K562 (cell line): ENCODE measurements at regions not wholly inside any gene's neighbourhood (a gene's known extent, or its start where the extent isn't known, plus 50 kb on each side); places are given as distances from the start of the nearest gene placed in this dataset.

Experiments
- ATAC-seq: fragments of 200-7000 bp; cut with Tn5 transposase; 3 replicates; pipeline ENCODE4 v1.9.1; 2020; ENCODE audit warnings: moderate library complexity
- BruUV-seq: library from RNA; stranded (reverse); fragments of 400-500 nt; replicated peaks from 2 replicates; lab custom pipeline; 2021; lab: Mats Ljungman, UMichigan
- CTCF ChIA-PET: fragments of 300-600 bp; formaldehyde crosslinking; extraction: SDS; loops from one replicate; lab custom pipeline; 2021; ENCODE audit warnings: low intra/inter-chr PET ratio; lab: Yijun Ruan, JAX
- POLR2A ChIA-PET: fragments of 300-600, 350-650 bp; sonication (Branson Sonifier 250); formaldehyde crosslinking; extraction: SDS; loops from one replicate; lab custom pipeline; 2021; ENCODE audit warnings: antibody characterized with exemption, inconsistent platforms; lab: Yijun Ruan, JAX
- DNase-seq, 4 experiments: peaks; one replicate each; pipeline versions ENCODE4 v3.0.0 to v3.0.0-alpha.2; 2011 to 2018; ENCODE audit warnings: low spot score in 3 of 4, mixed read lengths in 3 of 4; ENCODE audit errors: extremely low read depth in 1 of 4
- FAIRE-seq: peaks from 2 replicates; lab custom pipeline; 2011; peaks lifted over from hg19 to GRCh38; lab: Jason Lieb, UNC
- H2AFZ ChIP-seq: 2 replicates; pipeline ENCODE4 v1.6.0; 2011; ENCODE audit warnings: low read depth, low read length, control low read depth, inconsistent platforms
- H3K27ac ChIP-seq: fragments of 200-600 bp; 3 replicates; pipeline ENCODE4 v1.8.0; 2011; ENCODE audit warnings: low read depth, mild to moderate bottlenecking, control low read depth, inconsistent platforms, low read length, moderate library complexity, mixed read lengths; ENCODE audit errors: extremely low read depth
- H3K27me3 ChIP-seq, 2 experiments: fragments of 300-600 bp in 1 of 2; 2 replicates in 1 of 2; 3 replicates in 1 of 2; pipeline versions ENCODE4 v1.6.0 to v1.8.0; 2011; ENCODE audit warnings: inconsistent platforms in 2 of 2, low read length in 2 of 2, mild to moderate bottlenecking in 1 of 2, mixed read lengths in 1 of 2, moderate library complexity in 1 of 2; ENCODE audit not compliant: control insufficient read depth in 2 of 2, insufficient read depth in 2 of 2
- H3K36me3 ChIP-seq: fragments of 300-600 bp; 3 replicates; pipeline ENCODE4 v1.8.0; 2011; ENCODE audit warnings: mild to moderate bottlenecking, low read length, inconsistent platforms; ENCODE audit not compliant: control insufficient read depth, insufficient read depth
- H3K4me1 ChIP-seq, 2 experiments: fragments of 200-600 bp in 1 of 2; replicated peaks in 1 of 2; 2 replicates in 1 of 2; 3 replicates in 1 of 2; pipeline versions ENCODE4 v1.5.1 to v1.8.0; 2011; ENCODE audit warnings: inconsistent platforms in 2 of 2, low read length in 2 of 2, mild to moderate bottlenecking in 1 of 2, mixed read lengths in 1 of 2, moderate library complexity in 1 of 2; ENCODE audit not compliant: control insufficient read depth in 2 of 2, insufficient read depth in 2 of 2
- H3K4me2 ChIP-seq: 2 replicates; pipeline ENCODE4 v1.6.1; 2011; ENCODE audit warnings: low read length, control low read depth, inconsistent platforms, mixed read lengths; ENCODE audit not compliant: insufficient read depth
- H3K4me3 ChIP-seq: fragments of 200-600 bp; sonication (generic), shearing (Covaris generic); 2 replicates; pipeline ENCODE4 v1.5.1; 2016; ENCODE audit warnings: control low read depth, inconsistent platforms
- H3K79me2 ChIP-seq: fragments of 200-600 bp; 3 replicates; pipeline ENCODE4 v1.8.0; 2011; ENCODE audit warnings: low read length, inconsistent platforms; ENCODE audit not compliant: control insufficient read depth, insufficient read depth
- H3K9ac ChIP-seq, 2 experiments: 2 replicates each; pipeline versions ENCODE4 v1.6.0 to v1.6.1; 2011; ENCODE audit warnings: low read depth in 2 of 2, low read length in 2 of 2, control low read depth in 1 of 2, inconsistent platforms in 1 of 2, mild to moderate bottlenecking in 1 of 2, mixed read lengths in 1 of 2; ENCODE audit not compliant: insufficient read depth in 1 of 2
- H3K9me1 ChIP-seq: one replicate; pipeline ENCODE4 v1.6.0; 2011; ENCODE audit warnings: inconsistent platforms, mild to moderate bottlenecking, low read length, moderate library complexity; ENCODE audit not compliant: control insufficient read depth, insufficient read depth
- H3K9me3 ChIP-seq: replicated peaks from 2 replicates; pipeline ENCODE4 v1.5.1; 2011; ENCODE audit warnings: low read depth, low read length, inconsistent platforms; ENCODE audit not compliant: control insufficient read depth, insufficient read depth
- H4K20me1 ChIP-seq: replicated peaks from 2 replicates; pipeline ENCODE4 v1.6.1; 2011; ENCODE audit warnings: low read length, inconsistent platforms, mixed read lengths; ENCODE audit not compliant: control insufficient read depth, insufficient read depth
- BRD4 ChIP-seq: fragments of 200-600 bp; sonication (generic); IDR thresholded peaks from 2 replicates; pipeline ENCODE4 v1.6.1; 2017; ENCODE audit warnings: inconsistent platforms
- CREM ChIP-seq: IDR thresholded peaks from 2 replicates; pipeline ENCODE4 v1.6.1; 2014; ENCODE audit warnings: antibody characterized with exemption, low read depth
- ERF ChIP-seq: fragments of 450-650 bp; formaldehyde crosslinking; IDR thresholded peaks from 2 replicates; pipeline ENCODE4 v1.4.0; 2020; ENCODE audit warnings: mild to moderate bottlenecking, mixed read lengths
- FUS ChIP-seq: fragments of 200-400 bp; formaldehyde crosslinking; optimal IDR thresholded peaks from 2 replicates; pipeline ENCODE3; 2017; ENCODE audit warnings: low read depth, low read length
- ZNF347 ChIP-seq: fragments of 450-650 bp; formaldehyde crosslinking; IDR thresholded peaks from 2 replicates; pipeline ENCODE4 v1.4.0; 2020; ENCODE audit warnings: low read depth, mild to moderate bottlenecking, moderate library complexity
- in situ Hi-C: fragments of 300-500 bp; cut with MboI; formaldehyde crosslinking; loops from 4 replicates; pipeline ENCODE4 v1.15.0; 2018; ENCODE audit warnings: inconsistent platforms, mixed read lengths
- intact Hi-C: fragments of 100-400 bp; cut with micrococcal nuclease; formaldehyde crosslinking; loops from 2 replicates; pipeline ENCODE4 v1.14.2; 2022
- TF ChIP-seq, protein P1 (sequence below): sonication (generic); formaldehyde crosslinking; IDR thresholded peaks from 2 replicates; pipeline ENCODE4 v1.8.1; 2023; ENCODE audit warnings: mild to moderate bottlenecking, missing genetic modification reagents
- TF ChIP-seq, protein P2 (sequence below), 2 experiments: fragments of 450-650 bp; IDR thresholded peaks; 2 replicates each; pipeline ENCODE4 v1.6.1; 2016; ENCODE audit warnings: mild to moderate bottlenecking in 2 of 2, borderline replicate concordance in 1 of 2, low read depth in 1 of 2, moderate library complexity in 1 of 2
- TF ChIP-seq, protein P3 (sequence below): fragments of 250-450 bp; sonication (Bioruptor Pico); IDR thresholded peaks from 2 replicates; pipeline ENCODE4 v1.5.0; 2020; ENCODE audit warnings: mild to moderate bottlenecking, borderline replicate concordance

DNA sequence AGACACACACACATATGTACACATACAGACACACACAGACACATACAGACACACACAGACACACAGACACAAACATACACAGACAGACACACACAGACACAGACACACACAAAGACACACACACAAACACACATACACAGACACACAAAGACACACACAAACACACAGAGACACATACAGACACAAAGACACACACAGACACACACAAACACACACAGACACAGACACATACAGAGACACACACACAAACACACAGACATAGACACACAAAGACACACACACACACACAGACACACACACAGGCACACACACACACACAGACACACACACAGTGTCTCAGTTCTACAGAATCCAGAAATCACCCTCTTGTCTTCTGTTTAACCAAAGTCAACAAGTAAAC, 280.7 kb downstream of the ASMT start:
- ChIA-PET POLR2A (no interaction called here), CTCF (no interaction called here)
- ATAC-seq (no peak), FAIRE-seq (no peak), DNase-seq (no peak)
- Histone ChIP-seq H3K4me1 (no peaks in the 10 kb centered on the region; a peak in 1 of 5 replicates), H3K36me3 (no peaks in the 10 kb centered on the region), H3K4me2 (no peak overlapping the region), H4K20me1 (no peaks in the 10 kb centered on the region), H3K9ac (no peak overlapping the region), H3K27ac (no peak overlapping the region), H3K79me2 (no peaks in the 10 kb centered on the region), H3K9me1 (no peaks in the 10 kb centered on the region), H3K27me3 (peaks cover 0 to 25% of the 10 kb centered on the region in 2 experiments; a peak in 2 of 5 replicates), H3K4me3 (no peak overlapping the region), H3K9me3 (no peaks in the 10 kb centered on the region), H2AFZ (no peak overlapping the region)
- intact Hi-C loops (no loop called here), in situ Hi-C loops (loop anchor here (25.0 kb wide), 1 partner anchor 692 kb away; no protein-coding TSS in a partner anchor)
- no TSS peak for BruUV-seq
- TF ChIP-seq, protein P1, sequence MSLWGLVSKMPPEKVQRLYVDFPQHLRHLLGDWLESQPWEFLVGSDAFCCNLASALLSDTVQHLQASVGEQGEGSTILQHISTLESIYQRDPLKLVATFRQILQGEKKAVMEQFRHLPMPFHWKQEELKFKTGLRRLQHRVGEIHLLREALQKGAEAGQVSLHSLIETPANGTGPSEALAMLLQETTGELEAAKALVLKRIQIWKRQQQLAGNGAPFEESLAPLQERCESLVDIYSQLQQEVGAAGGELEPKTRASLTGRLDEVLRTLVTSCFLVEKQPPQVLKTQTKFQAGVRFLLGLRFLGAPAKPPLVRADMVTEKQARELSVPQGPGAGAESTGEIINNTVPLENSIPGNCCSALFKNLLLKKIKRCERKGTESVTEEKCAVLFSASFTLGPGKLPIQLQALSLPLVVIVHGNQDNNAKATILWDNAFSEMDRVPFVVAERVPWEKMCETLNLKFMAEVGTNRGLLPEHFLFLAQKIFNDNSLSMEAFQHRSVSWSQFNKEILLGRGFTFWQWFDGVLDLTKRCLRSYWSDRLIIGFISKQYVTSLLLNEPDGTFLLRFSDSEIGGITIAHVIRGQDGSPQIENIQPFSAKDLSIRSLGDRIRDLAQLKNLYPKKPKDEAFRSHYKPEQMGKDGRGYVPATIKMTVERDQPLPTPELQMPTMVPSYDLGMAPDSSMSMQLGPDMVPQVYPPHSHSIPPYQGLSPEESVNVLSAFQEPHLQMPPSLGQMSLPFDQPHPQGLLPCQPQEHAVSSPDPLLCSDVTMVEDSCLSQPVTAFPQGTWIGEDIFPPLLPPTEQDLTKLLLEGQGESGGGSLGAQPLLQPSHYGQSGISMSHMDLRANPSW, result no peak
- TF ChIP-seq CREM (no peak), ZNF347 (CRISPR knock-in tag) (no peak), BRD4 (no peak), FUS (no peak), ERF (CRISPR knock-in tag) (no peak)
- TF ChIP-seq, protein P2, sequence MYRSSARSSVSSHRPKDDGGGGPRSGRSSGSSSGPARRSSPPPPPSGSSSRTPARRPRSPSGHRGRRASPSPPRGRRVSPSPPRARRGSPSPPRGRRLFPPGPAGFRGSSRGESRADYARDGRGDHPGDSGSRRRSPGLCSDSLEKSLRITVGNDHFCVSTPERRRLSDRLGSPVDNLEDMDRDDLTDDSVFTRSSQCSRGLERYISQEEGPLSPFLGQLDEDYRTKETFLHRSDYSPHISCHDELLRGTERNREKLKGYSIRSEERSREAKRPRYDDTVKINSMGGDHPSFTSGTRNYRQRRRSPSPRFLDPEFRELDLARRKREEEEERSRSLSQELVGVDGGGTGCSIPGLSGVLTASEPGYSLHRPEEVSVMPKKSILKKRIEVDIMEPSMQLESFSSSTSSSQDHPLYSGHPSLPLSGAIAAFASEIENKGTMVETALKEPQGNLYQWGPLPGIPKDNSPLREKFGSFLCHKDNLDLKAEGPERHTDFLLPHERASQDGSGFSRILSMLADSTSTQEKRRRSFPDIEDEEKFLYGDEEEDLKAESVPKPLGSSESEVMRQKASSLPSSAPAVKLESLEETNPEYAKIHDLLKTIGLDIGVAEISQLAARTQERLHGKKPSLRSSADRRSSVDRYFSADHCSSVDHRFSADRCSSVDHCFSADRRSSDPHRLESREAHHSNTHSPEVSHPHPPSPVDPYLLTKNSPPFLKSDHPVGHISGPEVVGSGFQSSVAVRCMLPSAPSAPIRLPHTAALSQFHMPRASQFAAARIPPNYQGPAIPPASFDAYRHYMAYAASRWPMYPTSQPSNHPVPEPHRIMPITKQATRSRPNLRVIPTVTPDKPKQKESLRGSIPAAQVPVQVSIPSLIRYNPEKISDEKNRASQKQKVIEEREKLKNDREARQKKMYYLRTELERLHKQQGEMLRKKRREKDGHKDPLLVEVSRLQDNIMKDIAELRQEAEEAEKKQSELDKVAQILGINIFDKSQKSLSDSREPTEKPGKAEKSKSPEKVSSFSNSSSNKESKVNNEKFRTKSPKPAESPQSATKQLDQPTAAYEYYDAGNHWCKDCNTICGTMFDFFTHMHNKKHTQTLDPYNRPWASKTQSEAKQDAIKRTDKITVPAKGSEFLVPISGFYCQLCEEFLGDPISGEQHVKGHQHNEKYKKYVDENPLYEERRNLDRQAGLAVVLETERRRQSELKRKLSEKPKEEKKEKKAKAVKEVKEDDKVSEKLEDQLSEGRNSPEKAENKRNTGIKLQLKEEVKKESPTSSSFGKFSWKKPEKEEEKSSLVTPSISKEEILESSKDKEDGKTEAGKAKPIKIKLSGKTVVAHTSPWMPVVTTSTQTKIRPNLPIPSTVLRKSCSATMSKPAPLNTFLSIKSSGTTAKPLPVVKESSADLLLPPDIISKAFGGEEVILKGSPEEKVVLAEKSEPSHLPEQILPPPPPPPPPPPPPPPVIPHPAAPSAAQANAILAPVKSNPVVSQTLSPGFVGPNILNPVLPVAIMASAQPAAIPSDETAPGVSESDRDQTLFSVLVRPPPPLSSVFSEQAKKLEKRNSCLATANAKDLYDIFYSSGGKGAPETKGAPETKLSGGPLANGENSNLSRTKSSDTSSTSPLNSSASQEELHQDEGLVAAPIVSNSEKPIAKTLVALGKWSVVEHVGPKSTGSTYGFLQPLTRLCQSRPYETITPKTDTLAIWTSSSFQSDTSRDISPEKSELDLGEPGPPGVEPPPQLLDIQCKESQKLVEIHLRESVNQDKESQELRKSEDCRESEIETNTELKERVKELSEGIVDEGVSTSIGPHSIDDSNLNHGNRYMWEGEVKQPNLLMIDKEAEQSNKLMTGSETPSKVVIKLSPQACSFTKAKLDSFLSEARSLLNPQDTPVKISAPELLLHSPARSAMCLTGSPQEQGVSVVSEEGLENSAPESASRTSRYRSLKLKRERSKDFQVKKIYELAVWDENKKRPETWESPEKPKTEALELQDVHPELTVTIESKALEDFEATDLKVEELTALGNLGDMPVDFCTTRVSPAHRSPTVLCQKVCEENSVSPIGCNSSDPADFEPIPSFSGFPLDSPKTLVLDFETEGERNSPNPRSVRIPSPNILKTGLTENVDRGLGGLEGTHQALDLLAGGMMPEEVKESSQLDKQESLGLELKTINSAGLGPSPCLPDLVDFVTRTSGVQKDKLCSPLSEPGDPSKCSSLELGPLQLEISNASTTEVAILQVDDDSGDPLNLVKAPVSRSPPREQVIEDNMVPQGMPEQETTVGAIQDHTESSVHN (IDR thresholded peaks at IDR 0.05; ENCODE audit: borderline replicate concordance in 1 of 2, low read depth in 1 of 2), result no peak
- TF ChIP-seq, protein P3, sequence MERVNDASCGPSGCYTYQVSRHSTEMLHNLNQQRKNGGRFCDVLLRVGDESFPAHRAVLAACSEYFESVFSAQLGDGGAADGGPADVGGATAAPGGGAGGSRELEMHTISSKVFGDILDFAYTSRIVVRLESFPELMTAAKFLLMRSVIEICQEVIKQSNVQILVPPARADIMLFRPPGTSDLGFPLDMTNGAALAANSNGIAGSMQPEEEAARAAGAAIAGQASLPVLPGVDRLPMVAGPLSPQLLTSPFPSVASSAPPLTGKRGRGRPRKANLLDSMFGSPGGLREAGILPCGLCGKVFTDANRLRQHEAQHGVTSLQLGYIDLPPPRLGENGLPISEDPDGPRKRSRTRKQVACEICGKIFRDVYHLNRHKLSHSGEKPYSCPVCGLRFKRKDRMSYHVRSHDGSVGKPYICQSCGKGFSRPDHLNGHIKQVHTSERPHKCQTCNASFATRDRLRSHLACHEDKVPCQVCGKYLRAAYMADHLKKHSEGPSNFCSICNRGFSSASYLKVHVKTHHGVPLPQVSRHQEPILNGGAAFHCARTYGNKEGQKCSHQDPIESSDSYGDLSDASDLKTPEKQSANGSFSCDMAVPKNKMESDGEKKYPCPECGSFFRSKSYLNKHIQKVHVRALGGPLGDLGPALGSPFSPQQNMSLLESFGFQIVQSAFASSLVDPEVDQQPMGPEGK (CRISPR knock-in tag), result no peak
